ENCODE measurements at regions not wholly inside any gene's neighbourhood (a gene's known extent, or its start where the extent isn't known, plus 50 kb on each side); places are given as distances from the start of the nearest gene placed in this dataset.

DNA sequence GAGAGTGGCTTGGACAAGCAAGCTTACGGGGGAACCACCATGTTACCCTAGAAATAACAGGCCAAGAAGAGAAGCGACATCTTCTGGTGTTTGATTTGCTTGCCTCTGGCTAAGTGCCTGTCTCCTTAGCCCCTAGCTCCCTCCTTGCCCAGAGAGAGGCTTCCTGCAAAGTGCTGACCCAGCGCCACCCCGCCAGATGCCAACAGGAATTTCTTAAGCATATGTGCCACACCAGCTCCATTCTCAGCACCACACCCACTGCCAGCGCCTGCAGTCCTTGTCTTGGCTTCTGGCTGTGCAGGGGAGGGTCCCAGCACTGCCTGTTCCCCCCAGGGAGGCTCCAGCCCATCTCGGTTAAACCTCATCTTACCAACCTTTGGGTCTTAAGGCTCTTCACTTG, 74.2 kb upstream of the NCOR2 start:
- TF ChIP-seq EZH2 (IDR thresholded peaks at IDR 0.05; ENCODE audit: low read depth) (no peak), CTCF (conservative IDR thresholded peaks at IDR 0.05) (no peak)
